GM03348 (cell line): ENCODE measurements at regions not wholly inside any gene's neighbourhood (a gene's known extent, or its start where the extent isn't known, plus 50 kb on each side); places are given as distances from the start of the nearest gene placed in this dataset.

Experiments used
- DNase-seq: peaks from one replicate; pipeline ENCODE4 v3.0.0; 2012; ENCODE audit warnings: low spot score

GRCh38 chr16:9302072-9302471 lies 210.6 kb downstream of the HAPSTR1 start:
- no peak for DNase-seq

- DNase-seq: no peak
Measured at GRCh38 chr16:9306753-9307152, 215.3 kb downstream of the HAPSTR1 start.

DNA sequence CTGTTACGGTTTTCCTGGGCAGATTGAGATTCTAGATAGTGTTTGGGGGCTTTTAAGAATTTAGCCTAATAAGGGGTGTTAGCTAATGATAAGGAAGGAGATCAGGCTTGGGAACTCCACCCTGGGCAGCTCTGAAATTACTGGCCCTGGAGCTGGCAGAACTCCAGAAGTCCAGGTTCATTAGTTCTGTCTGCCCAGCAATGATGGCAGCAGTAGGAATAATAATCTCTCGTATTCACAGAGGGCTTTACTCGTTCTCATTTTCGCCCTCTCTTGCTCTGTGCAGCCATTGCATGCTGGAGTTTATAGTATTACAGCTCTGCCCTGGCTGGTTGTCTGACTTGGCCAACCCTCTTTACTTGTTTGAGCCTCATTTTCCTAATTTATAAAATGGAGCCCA lies 216.0 kb downstream of the HAPSTR1 start:
- DNase-seq: no peak

DNA sequence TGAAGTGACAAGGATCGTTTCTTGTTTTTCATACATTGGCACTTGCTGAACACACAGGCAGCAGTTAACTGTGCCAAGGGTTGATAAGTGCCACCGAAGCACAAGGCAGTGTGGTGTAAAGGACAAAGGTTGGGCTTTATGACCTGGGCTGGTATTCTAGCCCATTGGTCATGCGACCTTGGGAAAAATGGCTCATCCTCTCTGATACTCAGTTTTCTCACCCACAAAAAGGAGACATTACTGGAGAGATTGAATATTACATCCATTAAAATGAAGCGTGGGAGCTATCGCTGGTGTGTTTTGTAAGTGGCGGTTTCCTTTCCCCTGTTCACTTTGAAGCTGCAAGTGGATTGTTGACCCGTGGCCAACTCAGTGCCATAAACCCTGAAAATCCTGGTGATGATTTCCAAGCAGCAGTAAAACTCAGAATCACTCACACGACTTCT lies 216.9 kb downstream of the HAPSTR1 start:
- DNase-seq: no peak

DNA sequence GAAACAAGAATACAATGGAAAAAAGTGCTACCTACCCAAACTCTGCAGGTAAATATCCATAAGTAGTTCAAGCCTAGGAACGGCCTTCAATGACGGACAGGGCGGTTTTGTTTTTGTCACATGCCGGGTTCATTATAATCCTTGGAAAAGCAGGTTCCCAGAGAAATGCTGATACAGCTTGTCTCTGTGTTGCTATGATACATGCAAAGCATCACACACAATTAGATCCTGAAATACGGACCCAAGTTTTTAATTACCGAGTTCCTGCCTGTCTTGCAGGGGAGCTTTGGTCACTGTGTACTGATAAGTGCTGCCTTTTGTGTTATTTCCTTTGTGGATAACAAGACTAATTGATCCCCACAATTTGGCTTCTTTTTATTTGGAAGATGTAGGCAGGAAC lies 217.4 kb downstream of the HAPSTR1 start:
- DNase-seq: no peak

- no peak for DNase-seq
Measured at GRCh38 chr16:9309844-9310243, 218.4 kb downstream of the HAPSTR1 start.

DNA sequence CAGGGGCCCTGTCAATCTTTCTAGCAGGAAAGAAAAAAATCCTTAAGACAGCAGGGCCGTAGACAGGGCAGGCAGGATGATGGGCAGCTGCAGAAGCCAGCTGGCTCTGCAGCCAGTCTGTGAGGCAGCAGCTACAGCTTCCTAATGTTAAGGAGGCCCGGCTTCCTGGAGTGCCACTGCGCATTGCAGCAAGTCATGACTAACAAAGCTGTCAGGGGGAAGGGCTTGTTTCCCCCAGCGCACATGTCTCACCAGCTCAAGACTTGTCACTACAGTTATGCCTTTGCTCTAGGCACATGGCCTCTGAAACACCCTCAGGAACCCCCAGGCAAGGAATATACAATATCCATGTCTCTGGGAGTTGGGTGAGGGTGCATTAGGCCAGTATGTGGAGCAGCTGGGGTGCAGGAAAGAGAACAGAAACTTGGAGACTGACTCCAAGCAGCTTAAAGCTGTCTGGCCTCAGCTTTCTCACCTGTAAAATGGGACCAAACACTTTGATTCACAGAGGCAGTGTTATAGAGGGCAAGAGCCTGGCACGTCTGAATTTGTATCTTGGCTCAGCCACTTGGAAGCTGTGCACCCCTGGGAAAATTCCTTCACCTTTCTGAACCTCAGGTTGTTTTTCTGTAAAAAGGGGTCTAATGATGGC lies 220.0 kb downstream of the HAPSTR1 start:
- no peak for DNase-seq

DNA sequence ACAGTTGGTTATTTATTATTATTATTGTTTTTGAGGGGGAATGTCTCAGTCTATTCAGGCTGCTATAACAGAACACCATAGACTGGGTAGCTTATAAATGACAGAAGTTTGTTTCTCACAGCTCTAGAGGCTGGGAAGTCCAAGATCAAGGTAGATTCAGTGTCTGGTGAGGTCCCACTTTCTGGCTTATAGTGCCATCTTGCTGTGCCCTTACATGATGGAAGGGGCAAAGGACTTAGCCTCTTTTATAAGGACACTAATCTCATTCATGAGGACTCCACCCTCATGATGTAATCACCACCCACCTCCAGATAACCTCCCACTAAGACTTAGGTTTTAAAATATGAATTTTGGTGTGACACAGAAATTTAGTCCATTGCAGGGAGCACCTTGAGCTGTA lies 224.6 kb downstream of the HAPSTR1 start:
- no peak for DNase-seq

DNA sequence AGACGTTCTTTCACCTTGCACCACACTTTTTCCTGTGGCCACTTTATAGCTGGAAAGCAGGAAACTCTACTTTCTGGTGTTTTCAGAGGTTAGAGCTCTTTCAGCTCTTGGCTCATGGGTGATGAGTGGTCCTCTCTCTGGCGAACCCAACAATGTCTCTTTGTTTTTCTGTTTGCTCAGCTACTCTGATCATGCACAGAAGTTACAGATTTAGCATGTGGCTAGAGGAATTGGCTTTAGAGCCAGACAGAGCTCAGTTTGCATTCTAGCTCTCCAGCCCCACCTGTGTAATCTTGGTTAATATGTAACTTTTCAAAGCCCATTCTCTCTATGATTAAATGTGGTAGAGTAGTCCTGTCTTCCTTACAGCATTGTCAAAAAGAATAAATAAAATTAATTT lies 225.2 kb downstream of the HAPSTR1 start:
- DNase-seq: no peak

- DNase-seq: no peak
Measured at GRCh38 chr16:9318764-9319163, 227.3 kb downstream of the HAPSTR1 start.

GRCh38 chr16:9322769-9323168 lies 231.3 kb downstream of the HAPSTR1 start:
- DNase-seq: no peak

DNA sequence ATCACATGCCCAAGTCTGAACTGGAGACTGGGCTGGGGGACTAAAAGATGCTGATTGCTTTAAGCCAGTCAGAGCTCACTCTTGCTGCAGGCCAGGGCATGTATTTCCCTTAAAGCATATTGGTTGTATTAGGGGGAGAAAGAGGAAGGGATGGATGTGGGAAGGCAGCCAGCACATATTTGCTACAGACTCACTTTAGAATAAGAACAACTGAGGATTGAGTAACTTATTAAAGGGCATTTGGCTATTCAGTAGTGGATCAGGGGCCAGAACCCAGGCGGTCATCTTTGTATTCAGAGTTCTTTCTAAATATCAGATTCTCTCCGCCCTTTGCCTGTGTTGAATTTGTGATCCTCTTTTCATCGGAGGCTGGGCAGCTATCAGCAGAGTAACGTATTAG lies 231.7 kb downstream of the HAPSTR1 start:
- DNase-seq: no peak

DNA sequence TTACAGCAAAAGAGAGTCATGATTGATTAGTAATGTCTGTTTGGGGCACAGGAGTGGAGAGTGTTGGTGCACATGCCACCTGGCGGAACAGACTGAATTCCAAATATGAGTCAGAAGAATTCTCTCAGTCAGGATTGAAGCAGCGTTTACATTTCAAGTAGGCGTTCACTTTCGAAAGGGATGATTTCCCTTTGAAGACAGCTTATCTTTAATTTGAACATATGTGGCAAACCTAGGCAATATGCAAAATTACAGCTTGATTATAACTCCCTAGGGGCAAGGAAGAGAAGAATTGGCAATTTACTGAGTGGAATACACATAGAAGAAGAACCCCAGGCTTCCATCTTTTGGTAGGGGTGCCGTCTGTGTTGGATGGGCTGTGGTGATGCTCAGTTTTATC lies 235.8 kb downstream of the HAPSTR1 start:
- DNase-seq: no peak

- DNase-seq: no peak
Measured at GRCh38 chr16:9328411-9328810, 237.0 kb downstream of the HAPSTR1 start.

DNA sequence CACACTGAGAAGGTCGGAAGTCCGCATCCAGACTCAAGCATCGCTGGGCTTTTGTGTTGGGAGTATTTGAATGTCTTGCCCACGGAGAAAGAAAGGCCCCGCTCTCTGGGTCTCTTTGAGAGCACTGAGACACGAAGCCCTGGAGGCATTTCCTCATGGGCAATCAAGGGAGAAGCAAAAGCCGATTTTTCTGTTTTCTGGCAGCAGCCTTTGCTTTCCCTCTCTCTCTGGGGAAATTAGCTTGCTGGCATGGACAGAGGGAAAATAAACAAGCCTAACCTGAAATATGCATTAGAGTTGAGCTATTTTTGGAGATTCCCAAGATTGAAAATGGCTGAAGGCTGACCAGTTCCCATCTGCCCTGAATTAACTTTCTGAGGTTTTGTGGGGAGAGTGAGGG lies 238.7 kb downstream of the HAPSTR1 start:
- DNase-seq: no peak

DNA sequence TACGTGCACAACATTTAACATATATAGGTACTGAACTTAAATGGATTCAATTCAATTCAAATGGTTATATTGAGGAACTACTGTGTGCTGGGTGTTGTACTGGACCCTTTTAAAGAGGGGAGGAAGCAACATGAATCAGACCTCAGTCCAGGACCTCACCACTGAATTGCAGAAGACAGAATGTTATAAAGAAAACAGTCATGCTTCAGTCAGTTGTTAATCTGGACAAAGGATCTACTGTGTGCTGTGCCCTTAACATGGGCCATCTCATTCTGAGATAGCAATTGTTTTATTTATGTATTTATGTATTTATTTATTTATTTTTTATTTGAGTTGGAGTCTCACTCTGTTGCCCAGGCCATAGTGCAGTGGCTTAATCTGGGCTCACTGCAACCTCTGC lies 240.1 kb downstream of the HAPSTR1 start:
- no peak for DNase-seq

DNA sequence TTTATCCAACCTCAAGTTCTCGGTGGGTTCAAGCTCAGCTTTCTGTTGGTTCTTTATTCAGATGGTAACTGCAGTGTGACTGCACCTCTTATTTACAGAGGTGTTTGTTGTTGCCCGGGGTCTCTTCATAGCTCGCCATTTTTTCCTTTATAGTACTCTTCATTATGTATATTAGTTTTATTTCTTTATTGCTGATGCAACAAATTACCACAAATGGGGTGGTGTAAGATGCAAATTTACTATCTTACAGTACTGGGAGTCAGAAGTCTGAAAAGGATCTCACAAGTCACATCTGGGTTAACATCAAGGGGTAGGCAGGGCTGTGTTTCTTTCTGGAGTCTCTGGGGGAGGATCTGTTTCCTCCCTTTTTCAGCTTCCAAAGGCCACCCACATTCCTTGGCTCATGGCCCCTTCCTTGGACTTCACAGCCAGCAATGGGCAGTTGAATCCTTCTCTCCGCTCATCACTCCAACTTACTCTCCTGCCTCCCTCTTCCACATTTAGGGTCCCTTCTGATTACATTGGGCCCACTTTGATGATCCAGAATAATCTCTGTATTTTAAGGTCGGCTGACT lies 241.2 kb downstream of the HAPSTR1 start:
- DNase-seq: no peak

- no peak for DNase-seq
Measured at GRCh38 chr16:9333469-9333868, 242.0 kb downstream of the HAPSTR1 start.

DNA sequence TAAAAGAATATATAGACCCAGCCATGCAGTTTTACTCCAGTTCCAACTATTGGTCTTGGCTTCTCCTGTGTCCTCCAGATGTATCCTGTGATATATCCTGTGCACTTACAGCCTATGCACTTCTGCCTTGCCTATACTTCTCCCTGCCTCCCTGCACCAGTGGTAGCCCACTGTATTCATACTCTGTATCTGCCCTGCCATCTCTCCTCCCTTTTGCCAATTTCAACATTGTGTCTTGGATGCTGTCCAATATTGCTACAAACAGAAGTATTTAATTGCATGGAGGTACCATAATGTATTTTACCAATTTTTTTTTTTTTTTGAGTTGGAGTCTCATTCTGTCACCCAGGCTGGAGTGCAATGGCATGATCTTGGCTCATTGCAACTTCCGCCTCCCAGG lies 242.7 kb downstream of the HAPSTR1 start:
- DNase-seq: no peak

GRCh38 chr16:9337308-9338032 lies 246.0 kb downstream of the HAPSTR1 start:
- DNase-seq: no peak

GRCh38 chr16:9338068-9338467 lies 246.6 kb downstream of the HAPSTR1 start:
- no peak for DNase-seq

GRCh38 chr16:9338510-9338909 lies 247.1 kb downstream of the HAPSTR1 start:
- DNase-seq: no peak

DNA sequence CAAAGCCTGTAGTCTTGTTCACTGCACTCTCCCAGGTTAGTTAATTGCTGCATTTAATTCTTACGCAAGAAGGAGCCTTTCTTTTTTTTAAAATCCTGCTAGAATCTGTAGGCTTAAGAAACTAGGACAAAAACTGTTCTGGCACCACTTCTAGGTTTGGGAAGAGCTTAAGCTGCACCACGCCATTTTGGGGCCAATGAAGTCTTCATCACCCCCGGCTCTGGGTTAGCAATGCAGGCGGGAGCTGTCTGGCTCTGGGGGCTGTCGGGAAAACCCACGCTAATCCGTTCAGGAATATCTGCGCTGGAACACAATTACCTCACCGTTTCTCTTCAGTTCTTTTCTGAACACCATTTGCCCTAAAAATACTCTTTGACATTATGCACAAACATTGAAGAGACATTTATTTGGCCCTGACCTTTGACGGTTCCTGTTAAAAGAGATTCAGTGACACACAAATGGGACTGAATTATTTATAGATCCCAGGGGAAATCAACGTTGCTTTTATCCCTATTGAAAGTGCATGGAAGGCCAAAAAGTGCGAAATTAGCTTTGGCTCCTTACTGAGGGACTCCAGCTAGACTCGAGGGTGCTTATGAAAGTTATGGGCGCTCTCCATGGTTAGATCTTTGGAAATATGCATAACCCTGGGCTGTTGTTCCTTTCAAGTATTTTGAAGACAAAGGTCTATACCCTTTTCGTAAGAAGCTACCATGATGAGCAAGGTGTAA lies 249.2 kb downstream of the HAPSTR1 start:
- no peak for DNase-seq
